CD14-positive monocyte (primary cell): ENCODE measurements at regions not wholly inside any gene's neighbourhood (a gene's known extent, or its start where the extent isn't known, plus 50 kb on each side); places are given as distances from the start of the nearest gene placed in this dataset.

ENCODE experiments used
- DNase-seq, 3 donors: peaks; one replicate each; pipeline ENCODE4 v3.0.0-alpha.2; 2011 to 2022
- H2AFZ ChIP-seq: 2 replicates; pipeline ENCODE4 v1.6.0; 2012; ENCODE audit warnings: mild to moderate bottlenecking, low read depth, low read length, inconsistent platforms; ENCODE audit not compliant: insufficient read depth, poor library complexity, severe bottlenecking
- H3K27ac ChIP-seq, 2 donors: 1 replicate in 1 of 2; 2 replicates in 1 of 2; pipeline ENCODE4 v1.5.1; 2012 to 2013; ENCODE audit warnings: low read length in 2 of 2, control low read depth in 1 of 2, inconsistent platforms in 1 of 2, low read depth in 1 of 2, mild to moderate bottlenecking in 1 of 2
- H3K27me3 ChIP-seq, 2 donors: one replicate each; pipeline versions ENCODE4 v1.6.0 to v1.6.1; 2011 to 2013; ENCODE audit warnings: low read length in 2 of 2; ENCODE audit not compliant: control insufficient read depth in 2 of 2, insufficient read depth in 2 of 2
- H3K36me3 ChIP-seq, 2 donors: replicated peaks in 1 of 2; 1 replicate in 1 of 2; 2 replicates in 1 of 2; pipeline versions ENCODE4 v1.5.1 to v1.6.1; 2012 to 2013; ENCODE audit warnings: low read length in 2 of 2, control low read depth in 1 of 2, inconsistent platforms in 1 of 2, mild to moderate bottlenecking in 1 of 2; ENCODE audit not compliant: insufficient read depth in 2 of 2, control insufficient read depth in 1 of 2
- H3K4me1 ChIP-seq, 2 donors: 1 replicate in 1 of 2; 2 replicates in 1 of 2; pipeline versions ENCODE4 v1.5.1 to v1.6.1; 2012 to 2013; ENCODE audit warnings: low read length in 2 of 2, control low read depth in 1 of 2, inconsistent platforms in 1 of 2, mild to moderate bottlenecking in 1 of 2, moderate library complexity in 1 of 2; ENCODE audit not compliant: insufficient read depth in 2 of 2, control insufficient read depth in 1 of 2
- H3K4me2 ChIP-seq: replicated peaks from 2 replicates; pipeline ENCODE3; 2012; ENCODE audit warnings: low read length, moderate library complexity, mild to moderate bottlenecking; ENCODE audit not compliant: poor library complexity, severe bottlenecking; ENCODE audit errors: extremely low read depth
- H3K4me3 ChIP-seq, 3 experiments: fragments of 200-600 bp in 1 of 3; sonication (generic) in 1 of 3; replicated peaks in 1 of 3; 1 replicate in 2 of 3; 2 replicates in 1 of 3; pipeline ENCODE4 v1.5.1; 2011 to 2013; ENCODE audit warnings: low read length in 3 of 3, mild to moderate bottlenecking in 3 of 3, control low read depth in 2 of 3, low read depth in 2 of 3, inconsistent platforms in 1 of 3, moderate library complexity in 1 of 3
- H3K79me2 ChIP-seq: 2 replicates; pipeline ENCODE4 v1.6.0; 2012; ENCODE audit warnings: mild to moderate bottlenecking, control low read depth, inconsistent platforms, low read length, moderate library complexity; ENCODE audit not compliant: insufficient read depth
- H3K9ac ChIP-seq: 2 replicates; pipeline ENCODE4 v1.6.0; 2017; ENCODE audit warnings: low read length, mild to moderate bottlenecking; ENCODE audit not compliant: insufficient read depth, poor library complexity, severe bottlenecking
- H3K9me3 ChIP-seq, 2 donors: replicated peaks in 1 of 2; 1 replicate in 1 of 2; 2 replicates in 1 of 2; pipeline versions ENCODE4 v1.5.1 to v1.6.1; 2012 to 2013; ENCODE audit warnings: low read length in 2 of 2, control low read depth in 1 of 2; ENCODE audit not compliant: control insufficient read depth in 1 of 2, insufficient read depth in 1 of 2
- H4K20me1 ChIP-seq: 2 replicates; pipeline ENCODE4 v1.6.0; 2012; ENCODE audit warnings: mild to moderate bottlenecking, low read length, control low read depth, moderate library complexity; ENCODE audit not compliant: insufficient read depth
- H3K27ac Mint-ChIP-seq, 7 donors: one replicate each; pipeline ENCODE4 v1.8.0; 2020; ENCODE audit warnings: mild to moderate bottlenecking in 7 of 7, mixed read lengths in 7 of 7, moderate library complexity in 6 of 7, inconsistent platforms in 2 of 7
- H3K27me3 Mint-ChIP-seq, 3 donors: one replicate each; pipeline ENCODE4 v1.8.0; 2021 to 2022; ENCODE audit warnings: low read depth in 3 of 3, mild to moderate bottlenecking in 3 of 3, mixed read lengths in 3 of 3, moderate library complexity in 3 of 3, inconsistent platforms in 1 of 3
- H3K36me3 Mint-ChIP-seq, 2 donors: one replicate each; pipeline ENCODE4 v1.8.0; 2020; ENCODE audit warnings: mixed read lengths in 2 of 2, inconsistent platforms in 1 of 2, mild to moderate bottlenecking in 1 of 2
- H3K4me1 Mint-ChIP-seq: one replicate; pipeline ENCODE4 v1.8.0; 2020; ENCODE audit warnings: mild to moderate bottlenecking, mixed read lengths
- H3K4me3 Mint-ChIP-seq, 2 donors: one replicate each; pipeline ENCODE4 v1.8.0; 2020; ENCODE audit warnings: mild to moderate bottlenecking in 2 of 2, mixed read lengths in 2 of 2, moderate library complexity in 1 of 2
- H3K9me3 Mint-ChIP-seq, 7 donors: one replicate each; pipeline ENCODE4 v1.8.0; 2020 to 2022; ENCODE audit warnings: mixed read lengths in 7 of 7, mild to moderate bottlenecking in 6 of 7, moderate library complexity in 6 of 7, inconsistent platforms in 2 of 7
- CTCF ChIP-seq: fragments of 200-600 bp; IDR thresholded peaks from one replicate; pipeline ENCODE4 v1.8.0; 2022; ENCODE audit warnings: antibody characterized with exemption, mild to moderate bottlenecking
- WGBS: methylation state at CpG from one replicate; pipeline ENCODE4 v1.1.5; 2013; ENCODE audit warnings: missing lambda C conversion rate; ENCODE audit not compliant: insufficient coverage; 5-methylcytosine and 5-hydroxymethylcytosine counted together
- intact Hi-C, 2 donors: fragments of 100-400 bp; cut with micrococcal nuclease; formaldehyde crosslinking; loops; one replicate each; pipeline versions ENCODE4 v1.15.0 to v1.15.1; 2023

GRCh38 chr5:23169660-23170416 lies 316.7 kb upstream of the CDH12 start:
- Mint-ChIP-seq H3K4me1 (no peaks in the 10 kb centered on the region), H3K27ac (no peak overlapping the region), H3K4me3 (no peak overlapping the region), H3K9me3 (peaks cover 0 to 4% (median 0%) of the 10 kb centered on the region in 7 donors), H3K36me3 (no peaks in the 10 kb centered on the region), H3K27me3 (peaks cover 0 to 2% (median 0%) of the 10 kb centered on the region in 3 donors)
- no peak for TF ChIP-seq CTCF
- Histone ChIP-seq H3K27ac (no peak overlapping the region), H2AFZ (no peak overlapping the region), H3K9ac (no peak overlapping the region), H3K9me3 (no peaks in the 10 kb centered on the region), H3K4me3 (no peak overlapping the region), H4K20me1 (no peaks in the 10 kb centered on the region), H3K4me1 (no peaks in the 10 kb centered on the region), H3K79me2 (no peaks in the 10 kb centered on the region), H3K27me3 (no peaks in the 10 kb centered on the region), H3K36me3 (no peaks in the 10 kb centered on the region), H3K4me2 (no peak overlapping the region)
- DNase-seq, result no peak
- 83% methylated on average over 1 of the region's 7 CpGs for WGBS
- intact Hi-C loops, result no loop called here

DNA sequence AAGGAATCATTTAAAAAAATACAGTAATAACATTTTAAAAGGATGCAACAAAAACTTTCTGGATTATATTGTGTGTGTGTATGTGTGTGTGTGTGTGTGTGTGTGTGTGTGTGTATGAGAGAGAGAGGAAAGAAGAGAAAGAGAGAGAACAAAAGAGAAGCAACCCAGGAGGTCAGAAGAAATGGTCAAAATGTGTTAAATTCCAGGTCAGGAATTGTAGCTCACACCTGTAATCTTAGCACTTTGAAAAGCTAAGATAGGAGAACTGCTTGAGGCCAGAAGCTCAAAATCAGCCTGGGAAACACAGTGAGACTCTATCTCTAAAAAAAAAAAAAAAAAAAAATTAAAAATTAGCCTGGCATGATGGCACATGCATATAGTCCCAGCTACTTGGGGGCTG lies 311.8 kb upstream of the CDH12 start:
- Mint-ChIP-seq H3K9me3 (peaks cover 0 to 1% (median 0%) of the 10 kb centered on the region in 7 donors), H3K4me1 (no peaks in the 10 kb centered on the region), H3K4me3 (no peak overlapping the region), H3K36me3 (no peaks in the 10 kb centered on the region), H3K27me3 (peaks cover 0 to 1% (median 0%) of the 10 kb centered on the region in 3 donors), H3K27ac (no peak overlapping the region)
- Histone ChIP-seq H3K79me2 (no peaks in the 10 kb centered on the region), H3K27ac (no peak overlapping the region), H3K27me3 (no peaks in the 10 kb centered on the region), H3K4me3 (no peak overlapping the region), H3K36me3 (no peaks in the 10 kb centered on the region), H3K9ac (no peak overlapping the region), H3K4me1 (no peaks in the 10 kb centered on the region), H4K20me1 (no peaks in the 10 kb centered on the region), H2AFZ (no peak overlapping the region), H3K9me3 (no peaks in the 10 kb centered on the region), H3K4me2 (no peak overlapping the region)
- intact Hi-C loops, result no loop called here
- TF ChIP-seq CTCF, result no peak
- no peak for DNase-seq
